SIG-M5 treated with dmso at 0.1 percent for 504 hours (cell line): ENCODE measurements at regions not wholly inside any gene's neighbourhood (a gene's known extent, or its start where the extent isn't known, plus 50 kb on each side); places are given as distances from the start of the nearest gene placed in this dataset.
"Not testable (repeated sequence)": the region's sequence is repeated elsewhere in the genome, so short reads cannot be mapped to it uniquely, and the experiment has no call there.

Source experiments
- DNase-seq: peaks from one replicate; lab custom pipeline; 2025; ENCODE audit not compliant: unreplicated experiment; lab: John Stamatoyannopoulos, UW

DNA sequence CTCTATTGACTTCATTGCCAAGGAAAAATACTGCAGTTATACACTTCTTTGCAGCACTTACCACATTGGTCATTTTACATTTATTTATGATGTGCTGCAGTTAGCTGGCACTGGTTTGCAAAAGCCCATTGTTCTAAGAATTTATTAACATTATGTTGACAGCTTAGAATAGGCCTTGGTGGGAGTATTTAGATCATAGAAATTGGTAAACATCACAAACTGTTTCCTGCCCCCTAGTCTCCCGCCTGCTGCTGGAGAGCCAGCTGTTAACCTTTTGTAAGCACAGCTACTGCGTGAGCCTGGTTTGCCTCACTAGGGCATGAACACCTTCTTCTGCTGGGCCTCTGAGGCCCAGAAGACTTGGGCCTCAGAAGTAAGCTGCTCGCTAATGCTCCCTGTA is 651.4 kb upstream of the GOT2 start:
- no peak for DNase-seq

DNA sequence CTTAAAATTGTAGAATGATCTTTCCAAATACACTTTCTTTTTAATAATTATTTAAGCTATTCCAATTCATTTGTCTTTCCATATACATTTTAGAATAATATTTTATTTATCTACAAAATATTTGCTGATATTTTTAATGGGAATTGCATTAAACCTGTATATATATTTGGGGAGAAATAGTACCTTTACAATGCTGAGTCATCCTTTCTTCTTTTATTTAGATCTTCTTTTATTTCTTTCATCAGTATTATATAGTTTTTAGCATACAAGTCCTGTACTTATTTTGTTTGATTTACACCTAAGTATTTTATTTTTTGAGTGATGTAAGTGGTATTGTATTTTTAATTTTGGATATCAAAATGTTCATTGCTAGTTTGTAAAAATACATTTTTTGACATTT is 639.5 kb upstream of the GOT2 start:
- DNase-seq: no peak

DNA sequence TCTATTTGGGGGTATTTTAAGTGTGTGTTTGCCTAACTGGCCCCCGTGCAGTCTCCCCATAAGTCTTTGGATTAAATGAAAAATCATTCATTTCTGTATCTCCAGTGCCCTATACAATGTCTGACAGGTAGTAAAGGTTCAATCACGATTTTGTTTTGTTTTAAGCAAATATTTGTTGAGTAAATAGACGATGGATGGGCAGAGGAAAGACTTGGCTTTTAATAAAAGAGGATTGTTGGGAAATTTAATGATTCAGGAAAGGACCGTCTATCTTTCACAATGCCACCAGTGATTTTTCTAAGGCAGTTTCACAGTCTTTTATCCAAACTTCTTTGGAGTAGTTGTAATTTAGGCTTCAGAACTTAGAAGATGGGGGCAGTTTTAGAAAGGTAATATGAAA is 636.6 kb upstream of the GOT2 start:
- DNase-seq: no peak

DNA sequence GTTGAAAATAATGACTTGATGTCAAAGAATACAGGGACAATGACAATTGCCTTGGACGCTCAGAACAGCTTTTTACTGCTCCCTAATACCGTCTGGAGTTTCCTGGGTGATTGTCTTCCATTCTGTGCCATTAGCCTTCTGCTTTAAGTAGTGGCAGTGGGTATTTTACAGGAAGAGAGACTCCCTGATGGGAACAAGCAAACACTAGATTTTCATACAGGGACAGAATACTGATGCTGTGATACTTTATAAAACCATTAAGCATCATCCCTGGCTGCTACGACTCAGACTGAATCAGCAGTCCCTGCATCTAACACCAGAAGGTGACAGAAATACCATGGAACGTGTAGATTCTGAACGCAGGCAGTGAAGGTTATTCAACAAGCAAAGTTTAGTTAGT is 635.4 kb upstream of the GOT2 start:
- DNase-seq: no peak

DNA sequence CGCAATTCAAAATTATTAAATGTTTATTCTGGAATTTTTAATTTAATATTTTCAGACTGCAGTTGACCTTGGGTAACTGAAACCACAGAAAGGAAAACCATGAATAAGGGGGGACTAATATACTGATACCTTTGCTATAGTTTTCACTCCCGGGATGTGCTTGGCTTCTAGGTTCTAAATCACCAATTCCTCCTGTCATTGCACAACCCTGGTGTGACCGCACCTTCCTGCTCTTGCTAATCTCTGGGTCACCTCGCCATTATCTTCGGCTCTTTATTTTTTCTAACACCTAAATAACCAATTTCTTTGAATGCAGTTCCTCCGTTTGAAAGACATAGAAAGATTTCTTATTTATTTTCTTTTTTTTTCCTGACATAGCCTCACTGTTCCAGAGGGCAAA is 634.5 kb upstream of the GOT2 start:
- no peak for DNase-seq

DNA sequence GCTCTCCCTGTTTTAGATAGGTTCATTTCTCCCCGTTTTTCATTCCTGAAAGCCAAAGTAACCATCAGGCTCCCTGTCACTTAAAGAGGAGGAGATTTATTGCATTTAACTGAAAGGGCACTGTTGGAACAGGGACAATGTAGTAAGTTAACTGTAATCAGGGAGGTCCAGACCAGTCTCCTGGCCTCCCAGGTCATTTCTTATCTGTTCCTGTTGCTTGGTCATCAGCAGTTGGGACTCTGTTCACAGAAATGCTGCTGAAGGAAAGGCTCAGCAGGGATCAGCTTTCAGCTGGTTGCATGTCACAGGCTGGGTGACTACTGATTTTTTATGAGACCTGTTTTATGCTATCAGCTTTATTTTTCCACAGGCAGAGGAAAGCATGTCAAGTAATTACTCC is 622.6 kb upstream of the GOT2 start:
- no peak for DNase-seq

DNA sequence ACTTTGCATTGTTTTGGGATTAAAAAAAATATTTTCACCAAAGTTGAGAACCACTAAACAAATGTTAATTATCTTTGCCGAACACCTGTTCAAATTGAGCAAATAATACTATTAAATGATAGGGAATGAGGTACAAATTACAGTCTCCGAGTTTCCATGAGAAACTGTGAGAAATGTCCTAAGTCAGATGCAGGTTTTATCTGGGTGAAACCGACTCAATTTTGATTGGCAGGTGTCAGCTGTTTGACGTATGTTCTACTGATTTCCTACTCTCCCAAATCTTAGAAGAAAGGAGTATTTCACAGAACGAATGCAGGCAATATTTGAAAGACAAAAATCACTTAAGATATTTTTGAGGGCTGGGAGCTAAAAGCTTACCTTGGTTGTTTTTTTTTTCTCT is 622.0 kb upstream of the GOT2 start:
- DNase-seq: no peak

DNA sequence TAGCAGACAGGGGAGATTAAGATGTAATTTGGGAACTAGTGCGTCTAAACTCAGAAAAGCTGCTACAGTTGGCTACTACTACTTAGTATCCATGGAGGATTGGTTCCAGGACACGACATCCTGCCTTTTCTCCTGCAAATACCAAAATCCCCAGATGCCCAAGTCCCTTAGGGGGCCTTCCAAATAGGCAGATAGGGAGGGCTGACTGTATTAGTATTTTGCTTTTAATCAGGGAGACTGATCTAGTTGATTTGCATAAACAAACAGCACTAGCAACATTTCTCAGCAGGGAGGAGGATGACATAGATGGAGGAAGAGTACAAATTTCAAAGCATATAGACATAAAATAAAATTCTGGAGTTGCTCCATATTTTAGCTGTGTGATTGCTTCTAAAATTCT is 621.6 kb upstream of the GOT2 start:
- DNase-seq: no peak

DNA sequence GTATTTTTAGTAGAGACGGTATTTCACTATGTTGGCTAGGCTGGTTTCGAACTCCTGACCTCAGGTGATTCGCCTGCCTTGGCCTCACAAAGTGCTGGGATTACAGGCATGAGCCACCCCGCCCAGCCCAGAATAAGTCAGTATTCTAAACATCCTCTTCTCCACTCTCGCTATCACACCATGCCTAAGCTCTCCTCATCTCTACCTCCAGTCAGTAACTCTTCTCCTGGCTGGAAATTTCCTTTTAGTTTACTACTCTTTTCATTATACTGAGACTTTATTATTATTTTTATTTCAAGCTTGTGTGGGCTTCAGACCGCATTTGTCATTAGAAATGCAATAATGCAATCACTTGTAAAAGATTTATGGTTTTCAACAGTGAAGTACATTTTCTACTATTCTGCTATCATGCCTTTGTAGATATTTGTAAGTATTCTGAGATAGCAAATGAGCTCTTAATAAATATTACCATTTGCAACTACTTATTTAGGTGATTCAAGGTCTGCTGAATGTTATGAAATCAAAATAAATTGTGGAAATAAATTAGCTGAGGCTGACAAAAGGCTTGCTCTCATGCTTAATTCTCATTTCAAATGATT is 617.3 kb upstream of the GOT2 start:
- DNase-seq: no peak

DNA sequence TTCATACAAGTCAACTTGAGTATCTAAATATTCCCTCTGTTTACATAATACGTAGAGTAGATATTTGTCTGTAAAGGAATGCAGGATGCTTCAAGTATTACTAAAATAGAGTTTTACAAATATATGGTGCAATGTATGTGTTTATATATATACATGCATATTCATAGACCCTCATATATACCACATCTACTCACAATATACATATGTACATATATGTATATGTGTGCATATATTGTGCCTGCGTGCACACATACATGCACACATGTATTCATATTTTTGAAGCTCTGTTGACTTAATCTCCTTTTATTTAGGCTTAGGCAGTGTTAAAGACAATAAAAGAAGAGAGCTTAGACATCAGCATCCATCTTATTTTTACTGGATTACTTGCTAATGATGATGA is 616.6 kb upstream of the GOT2 start:
- no peak for DNase-seq

DNA sequence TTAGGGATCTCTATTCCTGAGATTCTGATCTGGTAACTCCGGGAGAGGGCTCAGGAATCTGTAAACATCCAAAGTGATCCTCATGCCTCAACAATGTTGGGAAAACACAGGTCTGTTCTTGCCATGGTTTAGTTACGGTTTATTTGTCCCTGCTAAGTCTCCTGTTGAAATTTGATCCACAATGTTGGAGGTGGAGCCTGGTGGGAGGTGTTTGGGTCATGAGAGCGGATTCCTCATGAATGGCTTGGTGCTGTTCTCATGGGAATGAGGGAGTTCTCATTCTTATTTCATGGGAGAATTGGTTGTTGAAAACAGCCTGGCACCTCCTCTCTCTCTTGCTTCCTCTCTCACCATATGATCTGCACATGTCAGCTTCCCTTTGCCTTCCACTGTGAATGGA is 608.6 kb upstream of the GOT2 start:
- no peak for DNase-seq

DNA sequence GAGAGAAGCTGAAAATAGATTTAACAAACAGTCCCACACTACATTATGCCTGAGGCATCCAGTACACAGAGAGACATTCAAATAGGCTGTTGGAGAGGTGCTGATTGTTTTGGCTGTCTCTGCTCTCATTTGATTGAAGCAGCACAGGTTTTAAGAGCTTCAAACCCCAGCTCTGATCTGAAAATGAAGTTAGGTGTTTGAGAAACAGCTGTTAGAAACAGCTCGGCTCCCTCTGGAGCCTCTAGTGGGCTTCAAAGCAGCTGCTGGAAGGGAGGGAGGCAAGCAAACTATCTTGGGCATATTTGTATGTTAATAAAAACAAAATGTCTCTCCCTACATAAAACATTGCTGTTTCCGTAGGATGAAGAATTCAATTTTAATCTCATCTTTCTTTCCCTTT is 607.3 kb upstream of the GOT2 start:
- no peak for DNase-seq

DNA sequence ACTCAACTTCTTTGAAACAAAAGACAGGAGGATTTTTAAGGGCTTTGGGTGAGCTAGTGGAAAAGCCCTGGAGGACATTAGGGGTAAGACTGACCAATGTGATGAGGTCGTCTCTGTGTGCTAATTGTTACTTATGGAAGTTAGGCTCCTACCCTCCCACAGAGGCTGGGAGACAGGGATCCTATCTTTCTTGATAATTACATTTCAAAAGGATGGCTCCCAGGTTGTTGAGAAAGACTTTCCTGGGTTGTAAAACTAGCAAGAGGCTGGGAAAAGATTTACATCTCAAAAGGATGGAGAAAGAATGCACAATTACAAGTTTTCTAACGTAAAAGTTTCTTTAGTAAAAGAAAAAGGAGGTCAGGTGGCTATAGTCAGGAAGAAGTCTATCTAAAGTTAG is 605.8 kb upstream of the GOT2 start:
- DNase-seq: no peak

DNA sequence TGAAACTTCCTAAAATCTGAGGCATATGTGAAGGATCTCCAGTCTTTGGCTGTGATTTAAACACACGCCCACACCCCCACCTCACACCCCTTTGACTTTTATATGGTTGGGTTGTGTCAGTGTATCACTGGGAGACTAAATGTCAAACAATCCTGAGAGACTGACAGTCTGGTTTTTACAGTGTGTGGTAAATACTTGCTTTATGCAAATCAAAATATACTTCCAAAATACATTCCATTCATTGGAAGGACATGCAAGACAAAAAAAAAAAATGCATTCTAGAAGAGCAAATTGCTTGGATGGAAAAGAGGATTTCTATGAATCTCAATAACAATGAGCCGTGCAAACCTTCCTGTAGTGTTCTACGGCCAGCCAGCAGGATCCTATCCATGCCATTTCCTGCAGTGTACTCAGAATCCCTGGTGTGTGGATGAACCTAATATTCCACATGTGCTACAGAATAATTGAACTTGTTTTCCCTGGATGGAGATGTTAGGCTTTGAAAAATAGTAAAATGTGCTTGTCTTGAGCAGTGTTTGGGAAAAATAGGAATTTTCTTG is 602.1 kb upstream of the GOT2 start:
- no peak for DNase-seq

DNA sequence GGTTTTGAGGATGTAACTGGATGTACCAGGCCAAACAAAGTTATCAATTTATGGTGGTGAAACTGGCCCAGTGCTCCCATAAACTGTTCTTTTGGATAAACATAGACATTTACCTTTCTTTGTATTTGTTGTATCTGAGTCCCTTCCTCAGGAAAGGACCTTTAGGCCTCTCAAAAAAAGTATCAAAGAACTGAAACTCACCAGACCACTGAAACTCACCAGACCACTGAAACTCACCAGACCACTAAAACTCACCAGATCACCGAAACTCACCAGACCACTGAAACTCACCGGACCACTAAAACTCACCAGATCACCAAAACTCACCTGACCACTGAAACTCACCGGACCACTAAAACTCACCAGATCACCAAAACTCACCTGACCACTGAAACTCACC is 597.6 kb upstream of the GOT2 start:
- not testable (repeated sequence) for DNase-seq

DNA sequence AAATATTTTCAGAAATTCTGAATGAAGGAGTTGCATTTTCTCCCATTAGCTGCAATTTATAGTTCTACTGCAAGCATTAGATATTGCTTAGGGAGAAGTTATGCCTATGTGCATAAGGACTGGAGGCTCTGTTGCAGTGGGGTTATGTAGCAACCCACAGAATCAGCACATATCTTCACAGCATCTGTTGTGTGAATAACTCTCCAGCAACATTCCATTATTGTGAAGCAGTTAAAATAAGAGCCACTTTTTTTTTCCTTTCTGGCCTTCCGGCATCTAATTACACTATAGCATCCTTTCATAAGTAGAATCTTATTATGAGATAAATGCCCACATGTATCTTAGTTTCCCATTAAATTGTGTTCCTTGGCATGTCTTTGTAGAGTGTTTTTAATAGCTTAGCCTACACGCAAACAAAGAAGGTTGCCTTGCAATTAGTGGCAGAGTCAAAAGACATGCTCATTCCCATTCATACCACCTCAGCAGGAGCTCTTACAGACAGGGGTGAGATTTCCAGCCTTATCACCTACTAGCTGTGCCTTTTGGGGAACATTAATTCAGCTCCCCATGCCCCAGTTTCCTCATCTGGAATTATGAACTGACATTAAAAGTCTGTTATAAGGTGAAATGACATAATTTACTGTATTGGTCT is 596.0 kb upstream of the GOT2 start:
- DNase-seq: no peak

DNA sequence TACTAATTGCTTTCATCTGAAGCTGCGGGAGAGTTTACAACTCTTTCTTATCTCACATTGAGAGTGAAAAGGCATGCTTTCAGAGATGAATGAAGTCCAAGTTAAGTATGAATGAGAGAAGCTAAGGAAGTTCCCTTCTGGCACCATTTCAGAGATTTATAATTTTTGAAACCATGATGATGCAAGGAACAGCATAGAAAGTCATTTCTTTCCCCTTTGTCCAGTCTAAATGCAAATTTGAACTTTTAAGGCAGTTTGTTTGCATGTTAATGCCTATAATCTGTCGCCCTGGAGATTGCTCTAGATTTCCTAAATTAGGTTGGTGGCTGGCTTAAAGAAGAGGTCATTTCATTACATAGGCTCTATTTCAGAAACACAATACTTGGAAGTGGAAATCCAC is 594.8 kb upstream of the GOT2 start:
- no peak for DNase-seq

DNA sequence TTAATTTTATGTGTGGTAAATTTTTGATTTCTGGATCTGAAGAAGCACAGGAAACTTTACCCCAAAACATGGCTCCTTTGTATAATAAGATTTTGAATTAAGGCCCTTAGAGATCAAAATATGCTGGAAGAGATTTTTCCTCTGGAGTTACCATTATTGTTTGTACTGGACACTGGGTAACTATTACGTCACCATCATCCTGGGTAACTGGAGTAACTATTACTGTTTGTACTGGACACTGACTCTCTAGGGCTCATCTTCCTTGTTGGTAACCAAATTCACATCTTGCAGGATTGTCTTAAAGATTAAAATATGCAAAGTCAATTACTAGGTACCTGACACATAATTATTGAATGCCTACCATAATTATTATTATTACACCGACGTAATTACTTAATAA is 593.8 kb upstream of the GOT2 start:
- DNase-seq: no peak

DNA sequence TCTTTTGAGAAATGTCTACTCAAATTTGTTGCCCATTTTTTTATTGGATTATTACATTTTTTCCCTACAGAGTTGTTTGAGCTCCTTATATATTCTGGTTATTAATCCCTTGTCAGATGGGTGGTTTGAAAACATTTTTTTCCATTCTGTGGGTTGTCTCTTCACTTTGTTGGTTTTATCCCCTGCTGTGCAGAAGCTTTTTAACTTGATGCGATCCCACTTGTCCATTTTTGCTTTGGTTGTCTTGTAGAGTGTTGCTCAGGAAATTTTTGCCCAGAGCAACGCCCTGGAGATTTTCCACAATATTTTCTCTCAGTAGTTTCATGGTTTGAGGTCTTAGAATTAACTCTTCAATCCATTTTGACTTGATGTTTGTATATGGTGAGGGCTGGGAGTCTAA is 592.8 kb upstream of the GOT2 start:
- DNase-seq: no peak

DNA sequence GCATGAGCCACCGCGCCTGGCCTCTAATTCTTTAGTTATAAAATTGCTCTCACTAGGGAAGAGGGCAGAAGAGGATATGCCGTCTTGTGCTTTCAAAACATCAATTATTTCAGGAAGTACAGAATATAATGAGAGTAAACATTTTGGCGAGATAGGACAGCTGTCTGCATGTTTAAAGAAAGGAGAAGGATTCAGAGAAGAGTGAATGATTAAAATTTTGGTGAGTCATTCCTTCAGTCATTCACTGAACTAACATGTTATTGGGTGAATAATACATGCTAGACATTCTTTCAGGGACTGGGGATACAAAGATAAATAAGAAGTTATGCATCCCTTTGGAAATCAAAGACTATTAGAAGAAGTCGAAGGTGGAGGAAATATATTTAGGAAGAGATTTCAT is 590.3 kb upstream of the GOT2 start:
- DNase-seq: no peak

DNA sequence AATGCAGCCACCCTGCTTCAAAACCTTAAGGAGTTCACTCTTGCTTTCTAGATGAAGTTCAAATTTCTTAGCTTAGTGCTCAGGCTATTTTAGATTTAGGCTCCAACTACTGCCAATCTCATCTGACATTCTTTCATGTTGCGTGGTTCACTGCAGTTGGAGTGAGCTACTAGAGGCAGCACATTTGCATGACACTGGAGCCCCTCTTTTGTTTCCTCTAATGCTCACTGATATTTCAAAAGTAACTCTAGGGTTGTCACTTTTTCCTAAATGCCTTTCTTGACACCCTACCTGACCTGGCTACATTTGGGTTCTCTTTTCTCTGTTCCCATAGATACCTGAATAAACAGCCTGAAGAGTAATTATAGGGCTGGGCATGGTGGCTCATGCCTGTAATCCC is 586.5 kb upstream of the GOT2 start:
- DNase-seq: no peak

DNA sequence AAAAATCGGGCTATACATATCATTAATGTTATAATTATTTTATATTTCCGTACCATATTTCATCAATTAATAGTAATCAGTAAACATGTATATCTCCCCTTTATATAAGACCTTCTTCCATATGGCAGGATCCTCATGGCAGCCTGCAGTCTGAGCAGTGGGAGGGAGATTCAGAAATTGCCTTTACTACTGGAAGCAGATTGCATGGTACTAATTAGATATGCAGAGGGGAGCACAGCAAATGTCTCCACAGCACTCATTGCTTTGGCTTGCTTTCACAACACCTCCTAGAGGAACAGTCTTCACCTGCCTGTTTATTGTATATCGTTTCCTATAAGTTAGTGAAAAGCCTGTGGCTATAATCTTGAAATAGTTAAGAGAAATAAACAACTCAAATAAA is 585.8 kb upstream of the GOT2 start:
- no peak for DNase-seq

DNA sequence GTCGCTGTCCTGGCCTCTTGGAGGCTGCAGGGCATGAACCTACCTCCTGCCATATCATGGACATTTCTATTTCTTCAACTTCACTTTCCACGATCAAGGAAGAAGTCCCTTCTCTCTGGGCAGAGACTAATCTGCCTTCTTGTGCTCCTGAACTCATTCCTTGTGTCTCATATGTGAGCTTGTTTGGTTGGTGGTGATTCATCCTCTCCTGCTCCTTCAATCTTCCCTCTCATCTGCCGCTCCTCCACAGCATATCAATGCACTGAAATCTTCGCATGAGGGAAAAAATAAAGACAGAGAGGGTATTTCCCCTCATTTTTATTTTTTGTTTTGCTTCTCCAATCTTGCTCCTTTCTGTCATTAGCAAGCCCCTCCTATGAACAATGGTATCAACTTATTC is 571.7 kb upstream of the GOT2 start:
- DNase-seq: no peak
